OCI-LY3 (cell line): ENCODE measurements at regions not wholly inside any gene's neighbourhood (a gene's known extent, or its start where the extent isn't known, plus 50 kb on each side); places are given as distances from the start of the nearest gene placed in this dataset.

Experiments
- H2AFZ ChIP-seq: fragments of 200-600, 300-600 bp; shearing (Covaris generic); 2 replicates; pipeline ENCODE4 v1.6.0; 2014; ENCODE audit warnings: antibody characterized with exemption, low read depth, low read length
- H3K27ac ChIP-seq: fragments of 200-600, 300-600 bp; sonication (generic); 2 replicates; pipeline ENCODE4 v1.5.1; 2014; ENCODE audit warnings: mild to moderate bottlenecking, low read length, moderate library complexity, mixed read lengths
- H3K27me3 ChIP-seq: fragments of 200-600, 300-600 bp; sonication (generic); 2 replicates; pipeline ENCODE4 v1.6.1; 2014; ENCODE audit warnings: low read depth, low read length, mixed read lengths
- H3K36me3 ChIP-seq: fragments of 200-600, 300-600 bp; sonication (generic); replicated peaks from 2 replicates; pipeline ENCODE3; 2014; ENCODE audit warnings: low read depth, low read length, mixed read lengths
- H3K4me1 ChIP-seq: fragments of 300-600, 200-600 bp; sonication (generic); 2 replicates; pipeline ENCODE4 v1.6.1; 2014; ENCODE audit warnings: low read length, mixed read lengths
- H3K4me2 ChIP-seq: fragments of 200-600, 300-600 bp; sonication (generic); 2 replicates; pipeline ENCODE4 v1.6.1; 2014; ENCODE audit warnings: low read length, mixed read lengths
- H3K4me3 ChIP-seq: fragments of 300-600, 200-600 bp; sonication (generic); 2 replicates; pipeline ENCODE4 v1.5.1; 2014; ENCODE audit warnings: antibody characterized with exemption, mild to moderate bottlenecking, low read length, moderate library complexity
- H3K79me2 ChIP-seq: fragments of 300-600, 200-600 bp; shearing (Covaris generic); 2 replicates; pipeline ENCODE4 v1.6.1; 2014; ENCODE audit warnings: mild to moderate bottlenecking, low read length, mixed read lengths
- H3K9ac ChIP-seq: fragments of 300-600, 200-600 bp; shearing (Covaris generic); 2 replicates; pipeline ENCODE4 v1.6.0; 2014; ENCODE audit warnings: mild to moderate bottlenecking, low read length, moderate library complexity
- H3K9me3 ChIP-seq: fragments of 200-600, 300-600 bp; shearing (Covaris generic); 2 replicates; pipeline ENCODE4 v1.6.1; 2014; ENCODE audit warnings: low read length, mixed read lengths; ENCODE audit not compliant: insufficient read depth
- H4K20me1 ChIP-seq: fragments of 200-600, 300-600 bp; sonication (generic); 2 replicates; pipeline ENCODE4 v1.6.1; 2016; ENCODE audit warnings: low read length, mixed read lengths; ENCODE audit not compliant: insufficient read depth
- CTCF ChIP-seq: fragments of 200-600, 300-600 bp; sonication (generic); IDR thresholded peaks from 2 replicates; pipeline ENCODE4 v1.5.1; 2014; ENCODE audit warnings: antibody characterized with exemption, low read length, low read depth
- EZH2phosphoT487 ChIP-seq: fragments of 200-600 bp; shearing (Covaris generic); IDR thresholded peaks from 2 replicates; pipeline ENCODE4 v1.6.1; 2018; ENCODE audit warnings: antibody characterized with exemption, mixed run types, low read depth

GRCh38 chr4:33911959-33912358 is 2332.4 kb downstream of the ARAP2 start:
- Histone ChIP-seq H3K9ac (no peak overlapping the region), H3K36me3 (peaks cover 2% of the 10 kb centered on the region), H3K9me3 (peaks cover 10% of the 10 kb centered on the region; the same call in 1 of the 2 replicates), H3K4me2 (no peak overlapping the region), H3K79me2 (no peaks in the 10 kb centered on the region), H3K4me3 (no peak overlapping the region), H3K4me1 (no peaks in the 10 kb centered on the region), H3K27ac (no peak overlapping the region), H4K20me1 (no peaks in the 10 kb centered on the region), H3K27me3 (no peaks in the 10 kb centered on the region), H2AFZ (no peak overlapping the region)
- TF ChIP-seq CTCF (no peak), EZH2phosphoT487 (no peak)

DNA sequence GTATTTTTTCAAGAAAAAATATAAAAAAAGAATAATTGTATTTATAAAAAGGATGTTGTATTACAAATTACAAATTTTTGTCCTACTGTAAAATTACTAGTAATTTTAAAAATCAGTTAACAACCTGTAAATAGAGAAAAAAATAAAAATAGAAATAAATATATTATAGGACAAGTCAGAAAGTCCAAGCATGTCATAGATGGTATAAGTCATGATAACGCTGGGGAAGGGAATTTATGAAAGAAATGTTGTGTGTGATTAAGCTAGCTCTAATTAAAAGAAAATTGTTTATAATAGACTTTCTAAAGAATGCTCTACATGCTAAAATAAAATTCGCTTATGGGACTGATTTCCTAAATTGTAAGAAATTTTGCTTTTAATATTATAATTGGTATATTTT is 2329.9 kb downstream of the ARAP2 start:
- Histone ChIP-seq H3K9me3 (peaks cover 5% of the 10 kb centered on the region; the same call in 1 of the 2 replicates), H3K4me1 (no peaks in the 10 kb centered on the region), H3K36me3 (peaks cover 2% of the 10 kb centered on the region)

GRCh38 chr4:33923469-33923868 is 2320.8 kb downstream of the ARAP2 start:
- Histone ChIP-seq H3K4me3 (no peak overlapping the region), H3K79me2 (no peaks in the 10 kb centered on the region), H3K27me3 (no peaks in the 10 kb centered on the region), H3K9ac (no peak overlapping the region), H3K4me1 (no peaks in the 10 kb centered on the region), H4K20me1 (no peaks in the 10 kb centered on the region), H2AFZ (no peak overlapping the region), H3K4me2 (no peak overlapping the region), H3K9me3 (no peaks in the 10 kb centered on the region), H3K27ac (no peak overlapping the region), H3K36me3 (no peaks in the 10 kb centered on the region)
- TF ChIP-seq CTCF (no peak), EZH2phosphoT487 (no peak)

More for the DNA sequence above, 2329.9 kb downstream of the ARAP2 start:
- H3K79me2 ChIP-seq, result no peaks in the 10 kb centered on the region
- no peak overlapping the region for H2AFZ ChIP-seq
- no peak overlapping the region for H3K9ac ChIP-seq
- no peak overlapping the region for H3K4me2 ChIP-seq
- no peak overlapping the region for H3K4me3 ChIP-seq
- no peaks in the 10 kb centered on the region for H3K27me3 ChIP-seq
- H3K27ac ChIP-seq, result no peak overlapping the region
- no peaks in the 10 kb centered on the region for H4K20me1 ChIP-seq
- TF ChIP-seq CTCF, result no peak
- TF ChIP-seq EZH2phosphoT487, result no peak

- Histone ChIP-seq H3K27ac (no peak overlapping the region), H3K4me1 (no peaks in the 10 kb centered on the region), H2AFZ (no peak overlapping the region), H3K9me3 (no peaks in the 10 kb centered on the region), H3K27me3 (no peaks in the 10 kb centered on the region), H3K4me3 (no peak overlapping the region), H3K9ac (no peak overlapping the region), H3K79me2 (no peaks in the 10 kb centered on the region), H4K20me1 (no peaks in the 10 kb centered on the region), H3K4me2 (no peak overlapping the region), H3K36me3 (no peaks in the 10 kb centered on the region)
- TF ChIP-seq CTCF (no peak), EZH2phosphoT487 (no peak)
Measured at GRCh38 chr4:33924239-33924638, 2320.1 kb downstream of the ARAP2 start.
